ENCODE measurements at regions not wholly inside any gene's neighbourhood (a gene's known extent, or its start where the extent isn't known, plus 50 kb on each side); places are given as distances from the start of the nearest gene placed in this dataset.

- no peak for TF ChIP-seq CTCF (IDR thresholded peaks at IDR 0.05)
- H3K27ac ChIP-seq, result no peak overlapping the region
- DNase-seq (ENCODE audit: low spot score), result no peak
- H3K4me3 ChIP-seq, result no peak overlapping the region
Observed at GRCh38 chr4:3349116-3349515, 56.3 kb downstream of the RGS12 start.

GRCh38 chr4:3351997-3352396, 59.2 kb downstream of the RGS12 start:
- Histone ChIP-seq H3K4me3 (no peak overlapping the region), H3K27ac (no peak overlapping the region)
- DNase-seq (ENCODE audit: low spot score), result no peak
- TF ChIP-seq CTCF (IDR thresholded peaks at IDR 0.05), result no peak

- peak; percentile 3 for DNase-seq (ENCODE audit: low spot score)
- H3K4me3 ChIP-seq, result no peak overlapping the region
- H3K27ac ChIP-seq, result no peak overlapping the region
- no peak for TF ChIP-seq CTCF (IDR thresholded peaks at IDR 0.05)
Observed at GRCh38 chr4:3352505-3352904, 59.7 kb downstream of the RGS12 start.

GRCh38 chr4:3352941-3353594, 60.2 kb downstream of the RGS12 start:
- TF ChIP-seq CTCF (IDR thresholded peaks at IDR 0.05), result no peak
- DNase-seq (ENCODE audit: low spot score), result peak; percentile 22
- H3K27ac ChIP-seq, result no peak overlapping the region
- H3K4me3 ChIP-seq, result no peak overlapping the region

GRCh38 chr4:3353752-3354454, 61.1 kb downstream of the RGS12 start:
- TF ChIP-seq CTCF (IDR thresholded peaks at IDR 0.05), result no peak
- Histone ChIP-seq H3K4me3 (no peak overlapping the region), H3K27ac (no peak overlapping the region)
- no peak for DNase-seq (ENCODE audit: low spot score)

GRCh38 chr4:3354455-3354811, 61.6 kb downstream of the RGS12 start:
- H3K27ac ChIP-seq, result no peak overlapping the region
- H3K4me3 ChIP-seq, result no peak overlapping the region
- TF ChIP-seq CTCF (IDR thresholded peaks at IDR 0.05), result no peak
- no peak for DNase-seq (ENCODE audit: low spot score)

GRCh38 chr4:3355266-3355748, 62.5 kb downstream of the RGS12 start:
- Histone ChIP-seq H3K4me3 (no peak overlapping the region), H3K27ac (no peak overlapping the region)
- TF ChIP-seq CTCF (IDR thresholded peaks at IDR 0.05), result no peak
- DNase-seq (ENCODE audit: low spot score), result peak; percentile 40

All from coronary artery (tissue), 2 donors.